K562 (cell line): ENCODE measurements at regions not wholly inside any gene's neighbourhood (a gene's known extent, or its start where the extent isn't known, plus 50 kb on each side); places are given as distances from the start of the nearest gene placed in this dataset.

Experiments used
- CBFA2T2 ChIP-seq: fragments of 450-650 bp; conservative IDR thresholded peaks from 2 replicates; pipeline ENCODE4 v1.6.1; 2017; ENCODE audit warnings: mild to moderate bottlenecking
- CBX1 ChIP-seq: sonication (generic); IDR thresholded peaks from 2 replicates; pipeline ENCODE4 v1.6.1; 2016; ENCODE audit warnings: antibody characterized with exemption, low read depth, mild to moderate bottlenecking
- HINFP ChIP-seq: fragments of 450-650 bp; conservative IDR thresholded peaks from 2 replicates; pipeline ENCODE4 v1.6.1; 2016; ENCODE audit warnings: missing genetic modification characterization, low read depth, mild to moderate bottlenecking, control low read depth, missing compliant biosample characterization
- MAFF ChIP-seq: IDR thresholded peaks from 2 replicates; pipeline ENCODE4 v1.6.1; 2012; ENCODE audit warnings: low read length, improper control_type of control experiment
- PCBP2 ChIP-seq: fragments of 200-400 bp; formaldehyde crosslinking; IDR thresholded peaks from 2 replicates; pipeline ENCODE4 v1.6.1; 2018; ENCODE audit warnings: low read length, low read depth, mild to moderate bottlenecking, moderate library complexity; ENCODE audit not compliant: poor library complexity, severe bottlenecking
- SRSF1 ChIP-seq: fragments of 200-400 bp; formaldehyde crosslinking; IDR thresholded peaks from 2 replicates; pipeline ENCODE4 v1.6.1; 2017; ENCODE audit warnings: mild to moderate bottlenecking, low read depth, low read length, moderate library complexity
- SRSF9 ChIP-seq: fragments of 200-400 bp; formaldehyde crosslinking; IDR thresholded peaks from 2 replicates; pipeline ENCODE4 v1.6.1; 2017; ENCODE audit warnings: low read depth, low read length, borderline replicate concordance
- ZNF3 ChIP-seq: fragments of 250-450 bp; sonication (Bioruptor Pico); IDR thresholded peaks from 2 replicates; pipeline ENCODE4 v1.5.0; 2021; ENCODE audit warnings: mild to moderate bottlenecking, moderate library complexity
- TF ChIP-seq, protein P1 (sequence below): fragments of 200-600 bp; sonication (generic); IDR thresholded peaks from one replicate; pipeline ENCODE4 v1.6.1; 2012; ENCODE audit warnings: mild to moderate bottlenecking, low read depth, low read length, inconsistent platforms

GRCh38 chr5:3962113-3962512 lies 366.5 kb downstream of the IRX1 start (continued):
- no peak for TF ChIP-seq HINFP (tag)
- TF ChIP-seq SRSF1: no peak
- TF ChIP-seq, protein P1, sequence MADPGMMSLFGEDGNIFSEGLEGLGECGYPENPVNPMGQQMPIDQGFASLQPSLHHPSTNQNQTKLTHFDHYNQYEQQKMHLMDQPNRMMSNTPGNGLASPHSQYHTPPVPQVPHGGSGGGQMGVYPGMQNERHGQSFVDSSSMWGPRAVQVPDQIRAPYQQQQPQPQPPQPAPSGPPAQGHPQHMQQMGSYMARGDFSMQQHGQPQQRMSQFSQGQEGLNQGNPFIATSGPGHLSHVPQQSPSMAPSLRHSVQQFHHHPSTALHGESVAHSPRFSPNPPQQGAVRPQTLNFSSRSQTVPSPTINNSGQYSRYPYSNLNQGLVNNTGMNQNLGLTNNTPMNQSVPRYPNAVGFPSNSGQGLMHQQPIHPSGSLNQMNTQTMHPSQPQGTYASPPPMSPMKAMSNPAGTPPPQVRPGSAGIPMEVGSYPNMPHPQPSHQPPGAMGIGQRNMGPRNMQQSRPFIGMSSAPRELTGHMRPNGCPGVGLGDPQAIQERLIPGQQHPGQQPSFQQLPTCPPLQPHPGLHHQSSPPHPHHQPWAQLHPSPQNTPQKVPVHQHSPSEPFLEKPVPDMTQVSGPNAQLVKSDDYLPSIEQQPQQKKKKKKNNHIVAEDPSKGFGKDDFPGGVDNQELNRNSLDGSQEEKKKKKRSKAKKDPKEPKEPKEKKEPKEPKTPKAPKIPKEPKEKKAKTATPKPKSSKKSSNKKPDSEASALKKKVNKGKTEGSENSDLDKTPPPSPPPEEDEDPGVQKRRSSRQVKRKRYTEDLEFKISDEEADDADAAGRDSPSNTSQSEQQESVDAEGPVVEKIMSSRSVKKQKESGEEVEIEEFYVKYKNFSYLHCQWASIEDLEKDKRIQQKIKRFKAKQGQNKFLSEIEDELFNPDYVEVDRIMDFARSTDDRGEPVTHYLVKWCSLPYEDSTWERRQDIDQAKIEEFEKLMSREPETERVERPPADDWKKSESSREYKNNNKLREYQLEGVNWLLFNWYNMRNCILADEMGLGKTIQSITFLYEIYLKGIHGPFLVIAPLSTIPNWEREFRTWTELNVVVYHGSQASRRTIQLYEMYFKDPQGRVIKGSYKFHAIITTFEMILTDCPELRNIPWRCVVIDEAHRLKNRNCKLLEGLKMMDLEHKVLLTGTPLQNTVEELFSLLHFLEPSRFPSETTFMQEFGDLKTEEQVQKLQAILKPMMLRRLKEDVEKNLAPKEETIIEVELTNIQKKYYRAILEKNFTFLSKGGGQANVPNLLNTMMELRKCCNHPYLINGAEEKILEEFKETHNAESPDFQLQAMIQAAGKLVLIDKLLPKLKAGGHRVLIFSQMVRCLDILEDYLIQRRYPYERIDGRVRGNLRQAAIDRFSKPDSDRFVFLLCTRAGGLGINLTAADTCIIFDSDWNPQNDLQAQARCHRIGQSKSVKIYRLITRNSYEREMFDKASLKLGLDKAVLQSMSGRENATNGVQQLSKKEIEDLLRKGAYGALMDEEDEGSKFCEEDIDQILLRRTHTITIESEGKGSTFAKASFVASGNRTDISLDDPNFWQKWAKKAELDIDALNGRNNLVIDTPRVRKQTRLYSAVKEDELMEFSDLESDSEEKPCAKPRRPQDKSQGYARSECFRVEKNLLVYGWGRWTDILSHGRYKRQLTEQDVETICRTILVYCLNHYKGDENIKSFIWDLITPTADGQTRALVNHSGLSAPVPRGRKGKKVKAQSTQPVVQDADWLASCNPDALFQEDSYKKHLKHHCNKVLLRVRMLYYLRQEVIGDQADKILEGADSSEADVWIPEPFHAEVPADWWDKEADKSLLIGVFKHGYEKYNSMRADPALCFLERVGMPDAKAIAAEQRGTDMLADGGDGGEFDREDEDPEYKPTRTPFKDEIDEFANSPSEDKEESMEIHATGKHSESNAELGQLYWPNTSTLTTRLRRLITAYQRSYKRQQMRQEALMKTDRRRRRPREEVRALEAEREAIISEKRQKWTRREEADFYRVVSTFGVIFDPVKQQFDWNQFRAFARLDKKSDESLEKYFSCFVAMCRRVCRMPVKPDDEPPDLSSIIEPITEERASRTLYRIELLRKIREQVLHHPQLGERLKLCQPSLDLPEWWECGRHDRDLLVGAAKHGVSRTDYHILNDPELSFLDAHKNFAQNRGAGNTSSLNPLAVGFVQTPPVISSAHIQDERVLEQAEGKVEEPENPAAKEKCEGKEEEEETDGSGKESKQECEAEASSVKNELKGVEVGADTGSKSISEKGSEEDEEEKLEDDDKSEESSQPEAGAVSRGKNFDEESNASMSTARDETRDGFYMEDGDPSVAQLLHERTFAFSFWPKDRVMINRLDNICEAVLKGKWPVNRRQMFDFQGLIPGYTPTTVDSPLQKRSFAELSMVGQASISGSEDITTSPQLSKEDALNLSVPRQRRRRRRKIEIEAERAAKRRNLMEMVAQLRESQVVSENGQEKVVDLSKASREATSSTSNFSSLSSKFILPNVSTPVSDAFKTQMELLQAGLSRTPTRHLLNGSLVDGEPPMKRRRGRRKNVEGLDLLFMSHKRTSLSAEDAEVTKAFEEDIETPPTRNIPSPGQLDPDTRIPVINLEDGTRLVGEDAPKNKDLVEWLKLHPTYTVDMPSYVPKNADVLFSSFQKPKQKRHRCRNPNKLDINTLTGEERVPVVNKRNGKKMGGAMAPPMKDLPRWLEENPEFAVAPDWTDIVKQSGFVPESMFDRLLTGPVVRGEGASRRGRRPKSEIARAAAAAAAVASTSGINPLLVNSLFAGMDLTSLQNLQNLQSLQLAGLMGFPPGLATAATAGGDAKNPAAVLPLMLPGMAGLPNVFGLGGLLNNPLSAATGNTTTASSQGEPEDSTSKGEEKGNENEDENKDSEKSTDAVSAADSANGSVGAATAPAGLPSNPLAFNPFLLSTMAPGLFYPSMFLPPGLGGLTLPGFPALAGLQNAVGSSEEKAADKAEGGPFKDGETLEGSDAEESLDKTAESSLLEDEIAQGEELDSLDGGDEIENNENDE: no peak
- no peak for TF ChIP-seq SRSF9
- TF ChIP-seq PCBP2: no peak
- no peak for TF ChIP-seq ZNF3 (CRISPR knock-in tag)
- no peak for TF ChIP-seq CBX1
- no peak for TF ChIP-seq CBFA2T2
- TF ChIP-seq MAFF: no peak
